Uterus (tissue), 3 donors: ENCODE measurements at regions not wholly inside any gene's neighbourhood (a gene's known extent, or its start where the extent isn't known, plus 50 kb on each side); places are given as distances from the start of the nearest gene placed in this dataset.

Experiments used
- DNase-seq, 2 donors: peaks; one replicate each; pipeline ENCODE4 v3.0.0-alpha.2; 2019 to 2020
- H3K27ac ChIP-seq, 2 donors: fragments of 200-600 bp; sonication (generic); 1 replicate in 1 of 2; 2 replicates in 1 of 2; pipeline ENCODE4 v1.5.1; 2016 to 2018
- H3K27me3 ChIP-seq, 2 donors: fragments of 200-600 bp; sonication (generic); one replicate each; pipeline ENCODE4 v1.5.1; 2018 to 2019; ENCODE audit warnings: control low read depth in 1 of 2
- H3K36me3 ChIP-seq, 2 donors: fragments of 200-600 bp; sonication (generic); one replicate each; pipeline ENCODE4 v1.5.1; 2019; ENCODE audit warnings: control low read depth in 1 of 2
- H3K4me1 ChIP-seq, 2 donors: fragments of 200-600 bp; sonication (generic); one replicate each; pipeline ENCODE4 v1.5.1; 2018 to 2019; ENCODE audit warnings: control low read depth in 1 of 2
- H3K4me3 ChIP-seq, 2 donors: fragments of 200-600 bp; sonication (generic); 1 replicate in 1 of 2; 2 replicates in 1 of 2; pipeline ENCODE4 v1.5.1; 2018 to 2019; ENCODE audit warnings: mild to moderate bottlenecking in 1 of 2
- H3K9me3 ChIP-seq, 2 donors: fragments of 200-600 bp; sonication (generic); one replicate each; pipeline ENCODE4 v1.5.1; 2019; ENCODE audit warnings: control low read depth in 1 of 2
- POLR2A ChIP-seq, 2 donors: fragments of 450-650 bp; IDR thresholded peaks; one replicate each; pipeline ENCODE4 v1.6.1; 2016; ENCODE audit warnings: antibody characterized with exemption in 2 of 2, mild to moderate bottlenecking in 1 of 2, moderate library complexity in 1 of 2
- intact Hi-C: fragments of 100-400 bp; cut with DNase I; formaldehyde crosslinking; loops from one replicate; pipeline ENCODE4 v1.15.1; 2023; ENCODE audit warnings: low total_unique reads
- TF ChIP-seq, protein P1 (sequence below), 4 experiments: fragments of 200-600 bp in 2 of 4; fragments of 450-650 bp in 2 of 4; sonication (generic) in 2 of 4; IDR thresholded peaks; one replicate each; pipeline ENCODE4 v1.5.1; 2016 to 2019; ENCODE audit warnings: antibody characterized with exemption in 4 of 4, mild to moderate bottlenecking in 2 of 4, moderate library complexity in 1 of 4
- donor health status: DM: yes; HTN: yes; CAD: no.

- no peaks in the 10 kb centered on the region for H3K9me3 ChIP-seq
Observed at GRCh38 chr14:104472073-104472472, 107.5 kb upstream of the C14orf180 start.

DNA sequence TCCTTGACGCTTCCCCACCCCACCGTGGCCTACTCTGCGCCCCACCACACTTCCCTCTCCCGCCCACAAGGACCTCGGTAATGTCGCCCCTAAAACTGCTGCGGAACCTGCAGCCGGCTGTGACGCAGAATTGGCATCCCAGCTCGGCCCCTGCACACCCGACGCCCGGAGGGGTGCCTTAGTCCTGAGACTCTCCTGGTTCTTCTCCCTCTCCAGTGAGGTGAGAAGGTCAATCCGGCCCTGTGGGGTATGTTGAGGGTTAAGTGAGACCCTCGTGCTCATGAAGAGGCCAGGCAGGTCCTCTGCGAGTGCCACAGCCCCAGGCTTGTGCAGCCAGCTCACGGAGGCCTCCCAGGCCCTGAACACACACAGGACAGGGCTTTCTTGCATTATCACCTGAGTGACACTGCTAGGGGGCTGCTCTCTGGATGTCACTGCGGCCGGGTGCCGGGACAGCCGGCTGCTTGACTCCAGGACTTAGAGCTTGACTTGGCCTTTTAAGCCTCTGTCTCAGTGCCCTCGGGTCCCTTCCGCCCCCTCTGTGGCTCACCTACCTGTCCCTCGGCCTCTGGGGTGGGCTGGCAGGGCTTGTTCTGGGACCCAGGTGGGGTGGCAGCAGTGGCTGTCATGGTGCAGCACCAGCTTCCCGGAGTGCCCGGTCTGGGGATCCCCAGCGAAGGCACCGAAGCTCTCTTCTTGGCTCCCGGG lies 106.9 kb upstream of the C14orf180 start:
- TF ChIP-seq POLR2A (IDR thresholded peaks at IDR 0.05): no peak
- TF ChIP-seq, protein P1, sequence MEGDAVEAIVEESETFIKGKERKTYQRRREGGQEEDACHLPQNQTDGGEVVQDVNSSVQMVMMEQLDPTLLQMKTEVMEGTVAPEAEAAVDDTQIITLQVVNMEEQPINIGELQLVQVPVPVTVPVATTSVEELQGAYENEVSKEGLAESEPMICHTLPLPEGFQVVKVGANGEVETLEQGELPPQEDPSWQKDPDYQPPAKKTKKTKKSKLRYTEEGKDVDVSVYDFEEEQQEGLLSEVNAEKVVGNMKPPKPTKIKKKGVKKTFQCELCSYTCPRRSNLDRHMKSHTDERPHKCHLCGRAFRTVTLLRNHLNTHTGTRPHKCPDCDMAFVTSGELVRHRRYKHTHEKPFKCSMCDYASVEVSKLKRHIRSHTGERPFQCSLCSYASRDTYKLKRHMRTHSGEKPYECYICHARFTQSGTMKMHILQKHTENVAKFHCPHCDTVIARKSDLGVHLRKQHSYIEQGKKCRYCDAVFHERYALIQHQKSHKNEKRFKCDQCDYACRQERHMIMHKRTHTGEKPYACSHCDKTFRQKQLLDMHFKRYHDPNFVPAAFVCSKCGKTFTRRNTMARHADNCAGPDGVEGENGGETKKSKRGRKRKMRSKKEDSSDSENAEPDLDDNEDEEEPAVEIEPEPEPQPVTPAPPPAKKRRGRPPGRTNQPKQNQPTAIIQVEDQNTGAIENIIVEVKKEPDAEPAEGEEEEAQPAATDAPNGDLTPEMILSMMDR (IDR thresholded peaks at IDR 0.05): no peak
- Histone ChIP-seq H3K27me3 (no peaks in the 10 kb centered on the region), H3K27ac (no peak overlapping the region), H3K4me1 (no peaks in the 10 kb centered on the region), H3K9me3 (no peaks in the 10 kb centered on the region), H3K36me3 (no peaks in the 10 kb centered on the region), H3K4me3 (no peak overlapping the region)
- intact Hi-C loops: no loop called here
- no peak for DNase-seq

More at GRCh38 chr14:104472073-104472472, 107.5 kb upstream of the C14orf180 start:
- H3K36me3 ChIP-seq: no peaks in the 10 kb centered on the region
- intact Hi-C loops: no loop called here
- no peaks in the 10 kb centered on the region for H3K27me3 ChIP-seq
- H3K27ac ChIP-seq: no peak overlapping the region
- TF ChIP-seq, protein P1 (IDR thresholded peaks at IDR 0.05): no peak
- DNase-seq: no peak
- no peaks in the 10 kb centered on the region for H3K4me1 ChIP-seq
- no peak overlapping the region for H3K4me3 ChIP-seq

DNA sequence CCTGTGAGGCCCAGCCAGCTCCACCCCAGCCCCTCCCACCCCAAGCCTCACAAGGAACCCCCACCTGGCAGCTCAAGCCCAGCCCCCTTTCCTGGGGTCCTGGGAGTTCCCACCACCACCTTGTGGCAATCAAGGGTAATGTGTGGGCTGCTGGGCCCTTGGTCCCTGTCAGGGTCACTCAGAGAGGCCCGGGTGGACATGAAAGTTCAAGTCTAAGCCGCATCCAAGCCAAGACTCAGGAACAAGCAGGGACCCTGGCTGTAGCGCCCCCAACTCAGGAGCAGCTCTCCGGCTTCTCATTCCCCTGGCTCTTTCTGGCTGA lies 106.4 kb upstream of the C14orf180 start:
- intact Hi-C loops: no loop called here
- no peak for DNase-seq
- Histone ChIP-seq H3K4me1 (no peaks in the 10 kb centered on the region), H3K36me3 (no peaks in the 10 kb centered on the region), H3K27ac (no peak overlapping the region), H3K27me3 (no peaks in the 10 kb centered on the region), H3K4me3 (no peak overlapping the region), H3K9me3 (no peaks in the 10 kb centered on the region)
- TF ChIP-seq, protein P1 (IDR thresholded peaks at IDR 0.05): no peak
- no peak for TF ChIP-seq POLR2A (IDR thresholded peaks at IDR 0.05)

GRCh38 chr14:104473649-104474494 lies 105.7 kb upstream of the C14orf180 start:
- Histone ChIP-seq H3K4me1 (no peaks in the 10 kb centered on the region), H3K27ac (no peak overlapping the region), H3K4me3 (no peak overlapping the region), H3K36me3 (no peaks in the 10 kb centered on the region), H3K27me3 (no peaks in the 10 kb centered on the region), H3K9me3 (no peaks in the 10 kb centered on the region)
- TF ChIP-seq, protein P1 (IDR thresholded peaks at IDR 0.05): no peak
- no peak for TF ChIP-seq POLR2A (IDR thresholded peaks at IDR 0.05)
- intact Hi-C loops: no loop called here
- DNase-seq: no peak

DNA sequence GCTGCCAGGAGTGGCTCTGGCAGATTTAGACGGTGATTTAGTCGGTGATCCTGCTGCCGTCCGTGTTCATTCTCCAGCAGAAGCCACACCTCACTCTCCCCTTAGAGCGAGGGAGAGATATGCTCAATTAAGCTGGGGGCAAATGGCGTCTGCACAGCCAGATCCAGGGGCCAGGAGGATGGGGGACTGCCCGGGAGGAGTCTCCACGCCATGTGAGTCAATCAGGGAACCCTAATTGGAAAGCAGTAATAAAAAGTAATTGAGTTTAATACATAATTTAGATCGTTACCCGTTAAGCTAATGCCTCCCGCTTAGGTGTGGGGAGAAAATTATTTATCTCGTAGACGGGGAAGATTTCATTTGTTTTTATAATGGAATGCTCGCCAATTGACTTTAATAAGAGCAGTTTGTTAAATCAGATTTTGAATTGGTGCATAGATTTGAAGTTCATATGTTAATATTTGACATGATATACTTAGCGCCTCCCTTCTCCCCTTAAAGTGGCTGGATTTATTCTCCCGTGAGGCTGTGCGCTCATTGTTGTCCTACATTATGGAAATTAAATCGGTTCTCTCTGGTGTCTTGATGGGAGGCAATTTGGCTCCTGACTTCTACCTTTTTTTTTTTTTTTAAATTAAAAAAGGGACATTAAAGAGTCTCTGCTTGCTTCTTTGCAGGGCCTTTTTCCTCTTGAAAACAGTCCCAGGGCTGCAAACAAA lies 104.9 kb upstream of the C14orf180 start:
- no peak for DNase-seq
- H3K4me3 ChIP-seq: no peak overlapping the region
- no peaks in the 10 kb centered on the region for H3K4me1 ChIP-seq
- no peaks in the 10 kb centered on the region for H3K36me3 ChIP-seq
- no peaks in the 10 kb centered on the region for H3K9me3 ChIP-seq
- intact Hi-C loops: no loop called here
- H3K27ac ChIP-seq: no peak overlapping the region
- H3K27me3 ChIP-seq: no peaks in the 10 kb centered on the region
- TF ChIP-seq, protein P1 (IDR thresholded peaks at IDR 0.05): no peak
- TF ChIP-seq POLR2A (IDR thresholded peaks at IDR 0.05): no peak
